Heart left ventricle (tissue), 13 donors: ENCODE measurements at regions not wholly inside any gene's neighbourhood (a gene's known extent, or its start where the extent isn't known, plus 50 kb on each side); places are given as distances from the start of the nearest gene placed in this dataset.

Experiments used
- POLR2A ChIP-seq, 2 donors: fragments of 450-650 bp; IDR thresholded peaks; one replicate each; pipeline ENCODE4 v1.6.1; 2017; ENCODE audit warnings: antibody characterized with exemption in 2 of 2, mild to moderate bottlenecking in 2 of 2, moderate library complexity in 2 of 2
- TF ChIP-seq, protein P1 (sequence below), 12 donors: fragments of 200-600 bp; sonication (generic) in 4 of 12; IDR thresholded peaks; one replicate each; pipeline versions ENCODE4 v1.5.0 to v1.8.0; 2018 to 2022; ENCODE audit warnings: antibody characterized with exemption in 12 of 12, mild to moderate bottlenecking in 5 of 12
- donor health status: ischemic (EF 13 %, LVEDD 7.1; RV severe dilation, severe dysfunction).
- donor health status: DM: no; HTN: yes; CAD: no.
- donor health status: DM: no; HTN: no; CAD: no.
- donor health status: ischemic (EF 25% LVEDD 6.9; RV normal size, moderate dysfunction).
- donor health status: ischemic (EF 25% LVEDD 5.7; RV mildly dilated, moderate dysfunction).
- donor health status: ischemic (EF 35%, LVEDD 5.7; RV mildly dilated, moderate dysfunction).
- donor health status: nonischemic (EF 11% LVEDD 7.7; RV severe dilation, severe dysfunction).
- donor health status: DM: yes; HTN: yes; CAD: no.
- donor health status: PGD.
- donor health status: ischemic (EF 29% LVEDD 5.4; RV normal size, mild dysfunction).
- donor health status: nonischemic (EF 23%, LVEDD 6.1; RV moderate dilation, normal function).

DNA sequence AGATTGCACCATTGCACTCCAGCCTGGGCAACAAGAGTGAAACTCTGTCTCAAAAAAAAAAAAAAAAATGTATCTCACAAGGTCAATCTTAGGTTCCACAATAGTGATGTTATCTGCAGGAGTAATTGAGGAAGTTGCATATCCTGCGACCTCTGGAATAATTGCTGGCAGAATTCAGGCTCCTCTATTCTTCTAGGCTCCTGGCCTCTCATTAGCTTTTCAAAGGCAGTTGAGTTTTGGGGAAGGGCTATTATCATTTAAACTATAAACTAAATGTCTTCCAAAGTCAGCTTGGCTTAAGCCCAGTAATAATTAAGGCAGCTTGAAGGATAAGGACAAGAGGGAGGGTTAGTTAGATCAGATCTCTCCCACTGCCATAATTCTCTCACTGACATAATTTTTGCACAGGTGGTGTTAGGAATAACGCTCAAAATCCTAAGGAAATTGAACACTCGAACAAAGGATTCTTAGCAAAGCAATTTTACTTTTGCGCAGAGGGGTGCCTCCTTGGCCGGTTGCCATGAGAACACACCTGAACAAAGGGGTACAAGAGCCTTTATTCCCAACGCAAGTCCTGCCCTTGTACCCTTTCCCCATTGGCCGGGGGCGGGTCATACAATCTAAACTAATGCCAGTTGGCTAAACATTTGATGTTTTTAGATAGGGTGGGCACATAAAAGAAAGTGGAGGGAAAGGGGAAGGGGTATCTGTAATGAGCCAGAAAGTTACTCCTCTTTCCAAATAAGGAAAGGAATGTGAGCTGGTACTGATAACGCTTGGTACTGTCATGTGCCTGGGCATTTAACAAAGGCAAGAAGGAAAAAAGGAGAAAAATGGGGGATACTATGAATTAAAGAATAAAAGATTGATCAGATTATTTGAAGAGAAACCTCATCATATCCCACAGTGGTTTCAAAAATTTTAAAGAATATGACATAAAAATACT is 106.4 kb upstream of the CCNG1 start:
- TF ChIP-seq, protein P1, sequence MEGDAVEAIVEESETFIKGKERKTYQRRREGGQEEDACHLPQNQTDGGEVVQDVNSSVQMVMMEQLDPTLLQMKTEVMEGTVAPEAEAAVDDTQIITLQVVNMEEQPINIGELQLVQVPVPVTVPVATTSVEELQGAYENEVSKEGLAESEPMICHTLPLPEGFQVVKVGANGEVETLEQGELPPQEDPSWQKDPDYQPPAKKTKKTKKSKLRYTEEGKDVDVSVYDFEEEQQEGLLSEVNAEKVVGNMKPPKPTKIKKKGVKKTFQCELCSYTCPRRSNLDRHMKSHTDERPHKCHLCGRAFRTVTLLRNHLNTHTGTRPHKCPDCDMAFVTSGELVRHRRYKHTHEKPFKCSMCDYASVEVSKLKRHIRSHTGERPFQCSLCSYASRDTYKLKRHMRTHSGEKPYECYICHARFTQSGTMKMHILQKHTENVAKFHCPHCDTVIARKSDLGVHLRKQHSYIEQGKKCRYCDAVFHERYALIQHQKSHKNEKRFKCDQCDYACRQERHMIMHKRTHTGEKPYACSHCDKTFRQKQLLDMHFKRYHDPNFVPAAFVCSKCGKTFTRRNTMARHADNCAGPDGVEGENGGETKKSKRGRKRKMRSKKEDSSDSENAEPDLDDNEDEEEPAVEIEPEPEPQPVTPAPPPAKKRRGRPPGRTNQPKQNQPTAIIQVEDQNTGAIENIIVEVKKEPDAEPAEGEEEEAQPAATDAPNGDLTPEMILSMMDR (IDR thresholded peaks at IDR 0.05) = no peak
- no peak for TF ChIP-seq POLR2A (IDR thresholded peaks at IDR 0.05)
